ENCODE measurements at regions not wholly inside any gene's neighbourhood (a gene's known extent, or its start where the extent isn't known, plus 50 kb on each side); places are given as distances from the start of the nearest gene placed in this dataset.
A peak's percentile ranks its signal among the peaks of the same experiment; 100 is the strongest.

DNA sequence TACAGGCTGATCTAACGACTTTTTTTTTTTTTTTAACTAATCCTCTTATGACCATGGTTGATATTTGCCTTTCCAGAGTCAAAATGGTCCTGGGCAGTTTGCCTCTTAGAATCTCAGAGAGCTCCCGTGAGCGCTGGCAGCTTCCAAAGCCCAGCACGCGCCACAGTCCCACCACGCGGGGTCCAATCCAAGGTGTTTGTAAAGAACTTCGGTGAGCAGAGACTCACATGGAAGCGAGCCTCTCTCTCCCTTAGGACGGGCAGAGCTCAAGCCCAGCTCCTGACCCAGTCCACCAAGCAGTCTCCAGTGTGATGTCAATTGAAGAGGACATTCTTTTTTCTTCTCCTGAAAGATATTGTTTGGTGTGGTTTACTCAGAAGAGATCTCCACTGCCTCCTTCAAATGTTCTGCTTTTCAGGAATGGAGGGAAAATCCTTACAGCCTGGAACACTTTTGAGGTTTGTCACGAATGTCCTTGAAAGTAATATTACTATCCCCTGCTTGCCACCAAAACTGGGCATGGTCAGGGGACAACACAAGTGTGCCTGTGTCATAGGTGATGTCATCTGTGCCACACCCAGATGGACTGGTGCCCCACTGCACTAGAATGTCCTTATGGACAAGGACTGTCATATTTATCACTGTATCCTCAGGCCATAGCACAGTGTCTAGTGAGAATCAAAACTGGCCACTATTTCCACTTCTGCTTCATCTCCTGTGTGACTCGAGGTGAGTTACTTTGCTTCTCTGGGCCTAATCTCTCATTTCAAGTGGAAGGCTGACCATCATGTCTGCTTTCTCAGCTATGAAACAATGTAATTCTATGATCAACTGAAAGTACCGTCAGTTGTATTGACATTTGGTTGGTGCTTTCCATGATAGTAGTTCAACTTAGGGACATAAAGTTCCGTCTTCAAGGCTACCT is 97.4 kb upstream of the EDEM3 start:
- no peak overlapping the region for H2BK20ac ChIP-seq (ENCODE audit: low read length)
- H4K20me1 ChIP-seq (replicated peaks in 1 of 2; ENCODE audit: control insufficient read depth in 1 of 2, insufficient read depth in 2 of 2, low read length in 2 of 2): no peaks in the 10 kb centered on the region
- no peak overlapping the region for H3K14ac ChIP-seq (ENCODE audit: insufficient read length)
- no peak overlapping the region for H2AFZ ChIP-seq (ENCODE audit: low read length)
- no peak overlapping the region for H4K5ac ChIP-seq (ENCODE audit: insufficient read length, low read depth, low read length)
- H3K27me3 ChIP-seq (replicated peaks in 1 of 4; ENCODE audit: control insufficient read depth in 3 of 4, extremely low read depth in 1 of 4, insufficient read depth in 3 of 4, low read length in 3 of 4): no peaks in the 10 kb centered on the region
- no peaks in the 10 kb centered on the region for H3K79me2 ChIP-seq (ENCODE audit: control insufficient read depth in 1 of 2, insufficient read depth in 2 of 2, low read length in 2 of 2)
- H3K4me3 ChIP-seq (ENCODE audit: extremely low read depth in 1 of 4, insufficient read depth in 2 of 4, low read depth in 3 of 4, low read length in 4 of 4): no peak overlapping the region
- no peak overlapping the region for H3K9ac ChIP-seq (replicated peaks in 1 of 4; ENCODE audit: extremely low read depth in 1 of 4, low read depth in 3 of 4, low read length in 3 of 4)
- H3K23me2 ChIP-seq (ENCODE audit: low read depth, low read length): peaks cover 2% of the 10 kb centered on the region; the same call in 1 of the 2 replicates
- H3K4me1 ChIP-seq (replicated peaks in 1 of 4; ENCODE audit: control insufficient read depth in 3 of 4, insufficient read depth in 4 of 4, low read length in 3 of 4): peaks cover 0 to 4% (median 0%) of the 10 kb centered on the region in 4 experiments; a peak in 1 of 7 replicates
- ChIA-PET CTCF (ENCODE audit: partially characterized antibody) (interaction anchor here (0.6 to 1.1 kb wide), 2 partner anchors 9 to 214 kb away, joined by 3 read pairs; no protein-coding TSS in a partner anchor), POLR2A (ENCODE audit: partially characterized antibody) (no interaction called here)
- no peak overlapping the region for H2AK5ac ChIP-seq (ENCODE audit: low read depth, low read length)
- H3K18ac ChIP-seq (ENCODE audit: extremely low read depth, low read length): no peak overlapping the region
- no peaks in the 10 kb centered on the region for H3K9me3 ChIP-seq (ENCODE audit: insufficient read depth in 2 of 2, low read depth in 1 of 2, low read length in 1 of 2)
- no peak overlapping the region for H2BK12ac ChIP-seq (ENCODE audit: low read depth, low read length)
- no peaks in the 10 kb centered on the region for H3K36me3 ChIP-seq (ENCODE audit: control insufficient read depth in 2 of 4, insufficient read depth in 4 of 4, low read length in 3 of 4)
- no peak overlapping the region for H3K23ac ChIP-seq (ENCODE audit: insufficient read length)
- H3K4me2 ChIP-seq (ENCODE audit: insufficient read depth in 1 of 2, low read depth in 2 of 2, low read length in 2 of 2): no peak overlapping the region
- H2BK120ac ChIP-seq (replicated peaks; ENCODE audit: low read depth, low read length): no peak overlapping the region
- H3K4ac ChIP-seq (replicated peaks; ENCODE audit: insufficient read length, low read depth, low read length): no peak overlapping the region
- H2BK15ac ChIP-seq (ENCODE audit: low read length): no peak overlapping the region
- H2BK5ac ChIP-seq (ENCODE audit: low read depth, low read length): no peak overlapping the region
- FAIRE-seq: no peak
- 91% methylated on average over 14 of the region's 14 CpGs; no CpG with 5 or more reads in 1 of the 2 experiments for WGBS, 2 experiments (ENCODE audit: extremely low coverage in 1 of 2, insufficient coverage in 1 of 2, insufficient read length in 1 of 2, insufficient replicate concordance in 2 of 2, low coverage in 1 of 2, low lambda C conversion rate in 2 of 2, missing lambda C conversion rate in 1 of 2)
- H3K79me1 ChIP-seq (ENCODE audit: low read depth, low read length): no peaks in the 10 kb centered on the region
- H3K56ac ChIP-seq (replicated peaks; ENCODE audit: insufficient read length, low read depth, low read length): no peak overlapping the region
- no peak overlapping the region for H3K27ac ChIP-seq (ENCODE audit: low read depth, low read length)
- TF ChIP-seq BRCA1 (IDR thresholded peaks at IDR 0.05; ENCODE audit: low read depth, low read length) (no peak), KDM1A (IDR thresholded peaks at IDR 0.05; ENCODE audit: borderline replicate concordance, low read length) (0 out of 2 replicates have a peak, but pooled peaks have one; percentile 19)
- no peak for DNase-seq (ENCODE audit: low read depth in 1 of 2, low spot score in 2 of 2)
- H4K8ac ChIP-seq (ENCODE audit: extremely low read depth, insufficient read depth, low read length): no peak overlapping the region
- no peak overlapping the region for H4K91ac ChIP-seq (replicated peaks; ENCODE audit: insufficient read length, low read length)
